Activated CD8-positive, alpha-beta T cell treated with anti-CD3 and anti-CD28 coated beads for 36 hours (primary cell): ENCODE measurements at regions not wholly inside any gene's neighbourhood (a gene's known extent, or its start where the extent isn't known, plus 50 kb on each side); places are given as distances from the start of the nearest gene placed in this dataset.

Source experiments
- ATAC-seq: fragments of 200-7000 bp; cut with Tn5 transposase; one replicate; pipeline ENCODE4 v1.10.0; 2021; ENCODE audit warnings: mild to moderate bottlenecking, moderate library complexity
- CTCF ChIA-PET: fragments of 350-600 bp; sonication (Branson Sonifier 250); formaldehyde crosslinking; loops from one replicate; lab custom pipeline; 2021; ENCODE audit warnings: antibody characterized with exemption; lab: Charles Lee
- POLR2A ChIA-PET: fragments of 350-600 bp; sonication (Branson Sonifier 250); formaldehyde crosslinking; loops from one replicate; lab custom pipeline; 2021; ENCODE audit warnings: antibody characterized with exemption; lab: Charles Lee
- DNase-seq: peaks from one replicate; pipeline ENCODE4 v3.0.0-alpha.2; 2020
- H3K27ac Mint-ChIP-seq: one replicate; pipeline ENCODE4 v1.8.0; 2021; ENCODE audit warnings: mild to moderate bottlenecking, mixed read lengths
- H3K27me3 Mint-ChIP-seq: one replicate; pipeline ENCODE4 v1.8.0; 2021; ENCODE audit warnings: mixed read lengths
- H3K36me3 Mint-ChIP-seq: one replicate; pipeline ENCODE4 v1.8.0; 2021; ENCODE audit warnings: low read depth, mixed read lengths
- H3K4me1 Mint-ChIP-seq: one replicate; pipeline ENCODE4 v1.8.0; 2021; ENCODE audit warnings: low read depth, mixed read lengths
- H3K4me3 Mint-ChIP-seq: one replicate; pipeline ENCODE4 v1.8.0; 2021; ENCODE audit warnings: mild to moderate bottlenecking, moderate library complexity, mixed read lengths
- H3K9me3 Mint-ChIP-seq: one replicate; pipeline ENCODE4 v1.8.0; 2021; ENCODE audit warnings: mixed read lengths
- CTCF ChIP-seq: fragments of 200-600 bp; IDR thresholded peaks from one replicate; pipeline ENCODE4 v1.8.0; 2022; ENCODE audit warnings: antibody characterized with exemption, mild to moderate bottlenecking
- intact Hi-C: fragments of 100-400 bp; cut with micrococcal nuclease; formaldehyde crosslinking; loops from one replicate; pipeline ENCODE4 v1.10.0; 2022

GRCh38 chr2:220191031-220191430 lies 563.6 kb downstream of the SLC4A3 start:
- CTCF ChIA-PET, result no interaction called here
- no peak overlapping the region for H3K27ac Mint-ChIP-seq
- H3K9me3 Mint-ChIP-seq, result peaks cover 3% of the 10 kb centered on the region
- no peaks in the 10 kb centered on the region for H3K4me1 Mint-ChIP-seq
- H3K36me3 Mint-ChIP-seq, result no peaks in the 10 kb centered on the region
- POLR2A ChIA-PET, result no interaction called here
- intact Hi-C loops, result no loop called here
- no peak overlapping the region for H3K4me3 Mint-ChIP-seq
- no peaks in the 10 kb centered on the region for H3K27me3 Mint-ChIP-seq
- no peak for ATAC-seq
- no peak for DNase-seq
- TF ChIP-seq CTCF, result no peak

- H3K4me3 Mint-ChIP-seq, result no peak overlapping the region
- H3K36me3 Mint-ChIP-seq, result no peaks in the 10 kb centered on the region
- no peak overlapping the region for H3K27ac Mint-ChIP-seq
- no peaks in the 10 kb centered on the region for H3K27me3 Mint-ChIP-seq
- intact Hi-C loops, result no loop called here
- DNase-seq (no peak), ATAC-seq (no peak)
- ChIA-PET POLR2A (no interaction called here), CTCF (no interaction called here)
- no peak for TF ChIP-seq CTCF
- H3K4me1 Mint-ChIP-seq, result no peaks in the 10 kb centered on the region
- H3K9me3 Mint-ChIP-seq, result peaks cover 3% of the 10 kb centered on the region
Measured at GRCh38 chr2:220191737-220192136, 564.3 kb downstream of the SLC4A3 start.

GRCh38 chr2:220192994-220193753 lies 565.7 kb downstream of the SLC4A3 start:
- no peaks in the 10 kb centered on the region for H3K27me3 Mint-ChIP-seq
- TF ChIP-seq CTCF, result no peak
- POLR2A ChIA-PET, result no interaction called here

GRCh38 chr2:220194630-220195584 lies 567.5 kb downstream of the SLC4A3 start:
- ATAC-seq (no peak), DNase-seq (no peak)
- TF ChIP-seq CTCF, result no peak
- H3K27ac Mint-ChIP-seq, result no peak overlapping the region
- no peak overlapping the region for H3K4me3 Mint-ChIP-seq
- H3K27me3 Mint-ChIP-seq, result no peaks in the 10 kb centered on the region
- ChIA-PET POLR2A (no interaction called here), CTCF (no interaction called here)
- H3K36me3 Mint-ChIP-seq, result no peaks in the 10 kb centered on the region
- peaks cover 3% of the 10 kb centered on the region for H3K9me3 Mint-ChIP-seq
- intact Hi-C loops, result no loop called here
- H3K4me1 Mint-ChIP-seq, result no peaks in the 10 kb centered on the region

More at GRCh38 chr2:220192994-220193753, 565.7 kb downstream of the SLC4A3 start:
- Mint-ChIP-seq H3K9me3 (peaks cover 3% of the 10 kb centered on the region), H3K4me3 (no peak overlapping the region), H3K27ac (no peak overlapping the region), H3K4me1 (no peaks in the 10 kb centered on the region), H3K36me3 (no peaks in the 10 kb centered on the region)
- CTCF ChIA-PET, result no interaction called here
- no peak for DNase-seq
- intact Hi-C loops, result no loop called here
- ATAC-seq, result no peak

GRCh38 chr2:220198896-220199295 lies 571.5 kb downstream of the SLC4A3 start:
- POLR2A ChIA-PET, result no interaction called here

More at GRCh38 chr2:220198896-220199295, 571.5 kb downstream of the SLC4A3 start:
- TF ChIP-seq CTCF, result no peak
- Mint-ChIP-seq H3K27ac (no peak overlapping the region), H3K36me3 (no peaks in the 10 kb centered on the region), H3K27me3 (no peaks in the 10 kb centered on the region), H3K4me1 (no peaks in the 10 kb centered on the region), H3K4me3 (no peak overlapping the region), H3K9me3 (peaks cover 2% of the 10 kb centered on the region)
- intact Hi-C loops, result no loop called here
- DNase-seq (no peak), ATAC-seq (no peak)
- CTCF ChIA-PET, result no interaction called here
